ENCODE measurements at regions not wholly inside any gene's neighbourhood (a gene's known extent, or its start where the extent isn't known, plus 50 kb on each side); places are given as distances from the start of the nearest gene placed in this dataset.

- TF ChIP-seq CTCF (conservative IDR thresholded peaks at IDR 0.05), result no peak
- TF ChIP-seq EZH2 (IDR thresholded peaks at IDR 0.05; ENCODE audit: low read depth), result no peak
Measured at GRCh38 chr1:48055876-48056764, 58.9 kb upstream of the TRABD2B start.
